Memory B cell (primary cell): ENCODE measurements at regions not wholly inside any gene's neighbourhood (a gene's known extent, or its start where the extent isn't known, plus 50 kb on each side); places are given as distances from the start of the nearest gene placed in this dataset.

ENCODE experiments used
- ATAC-seq: fragments of 150-1000 bp; cut with Tn5 transposase; 2 replicates; pipeline ENCODE4 v1.10.0; 2021; ENCODE audit warnings: low read depth, mild to moderate bottlenecking, moderate library complexity
- DNase-seq, 2 donors: peaks; one replicate each; pipeline ENCODE4 v3.0.0; 2022; ENCODE audit warnings: low spot score in 2 of 2
- H3K27ac Mint-ChIP-seq: one replicate; pipeline ENCODE4 v1.8.0; 2022; ENCODE audit warnings: mild to moderate bottlenecking, moderate library complexity, mixed read lengths
- H3K27me3 Mint-ChIP-seq: one replicate; pipeline ENCODE4 v1.8.0; 2022; ENCODE audit warnings: mixed read lengths
- H3K36me3 Mint-ChIP-seq: one replicate; pipeline ENCODE4 v1.8.0; 2022; ENCODE audit warnings: mild to moderate bottlenecking, mixed read lengths
- H3K4me1 Mint-ChIP-seq: one replicate; pipeline ENCODE4 v1.8.0; 2022; ENCODE audit warnings: mixed read lengths
- H3K4me3 Mint-ChIP-seq: one replicate; pipeline ENCODE4 v1.8.0; 2022; ENCODE audit warnings: mild to moderate bottlenecking, moderate library complexity, mixed read lengths
- H3K9me3 Mint-ChIP-seq: one replicate; pipeline ENCODE4 v1.8.0; 2022; ENCODE audit warnings: mixed read lengths

DNA sequence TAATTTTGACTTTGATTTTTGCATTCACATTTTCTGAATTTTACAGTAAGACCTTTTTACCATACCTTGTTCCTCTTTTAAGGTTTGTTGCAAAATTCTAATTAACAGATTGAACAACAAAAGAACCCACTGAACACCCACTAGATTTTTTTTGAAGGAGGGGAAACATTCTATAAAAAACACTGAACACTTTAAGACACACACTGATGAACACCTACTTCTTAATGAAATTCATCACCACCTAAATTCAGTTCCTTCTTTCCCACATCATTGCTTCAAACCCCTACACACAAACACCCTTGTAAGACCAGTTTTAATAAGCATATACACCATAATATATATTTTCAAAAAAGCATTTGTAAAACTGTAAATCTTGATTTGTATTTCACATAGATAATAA, 559.0 kb upstream of the MEF2C start:
- no peaks in the 10 kb centered on the region for H3K36me3 Mint-ChIP-seq
- no peaks in the 10 kb centered on the region for H3K9me3 Mint-ChIP-seq
- no peak overlapping the region for H3K4me3 Mint-ChIP-seq
- H3K27me3 Mint-ChIP-seq = no peaks in the 10 kb centered on the region
- ATAC-seq (peak; percentile 31), DNase-seq (no peak)
- no peak overlapping the region for H3K27ac Mint-ChIP-seq
- peaks cover 20% of the 10 kb centered on the region for H3K4me1 Mint-ChIP-seq

DNA sequence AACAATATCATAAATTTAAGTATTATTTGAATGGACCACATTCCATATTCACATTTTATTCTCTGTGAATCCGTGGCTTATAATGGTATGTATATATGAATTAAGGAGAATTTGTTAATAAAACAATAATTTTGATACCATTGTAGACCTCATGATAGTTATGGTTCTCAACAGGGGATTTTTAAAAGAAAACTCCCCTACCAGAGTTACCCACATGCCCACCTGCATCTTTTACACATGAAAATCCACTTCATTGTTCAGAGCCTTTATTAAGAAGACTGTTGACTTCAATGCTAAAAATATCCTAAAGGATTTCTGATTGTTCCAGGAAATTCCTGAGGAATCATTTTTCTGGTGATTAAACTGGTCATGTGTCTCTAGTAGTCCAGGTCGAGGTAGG, 557.7 kb upstream of the MEF2C start:
- H3K9me3 Mint-ChIP-seq = no peaks in the 10 kb centered on the region
- DNase-seq (no peak), ATAC-seq (peak; percentile 56)
- no peak overlapping the region for H3K4me3 Mint-ChIP-seq
- H3K4me1 Mint-ChIP-seq = peaks cover 24% of the 10 kb centered on the region
- no peaks in the 10 kb centered on the region for H3K36me3 Mint-ChIP-seq
- no peaks in the 10 kb centered on the region for H3K27me3 Mint-ChIP-seq
- no peak overlapping the region for H3K27ac Mint-ChIP-seq

DNA sequence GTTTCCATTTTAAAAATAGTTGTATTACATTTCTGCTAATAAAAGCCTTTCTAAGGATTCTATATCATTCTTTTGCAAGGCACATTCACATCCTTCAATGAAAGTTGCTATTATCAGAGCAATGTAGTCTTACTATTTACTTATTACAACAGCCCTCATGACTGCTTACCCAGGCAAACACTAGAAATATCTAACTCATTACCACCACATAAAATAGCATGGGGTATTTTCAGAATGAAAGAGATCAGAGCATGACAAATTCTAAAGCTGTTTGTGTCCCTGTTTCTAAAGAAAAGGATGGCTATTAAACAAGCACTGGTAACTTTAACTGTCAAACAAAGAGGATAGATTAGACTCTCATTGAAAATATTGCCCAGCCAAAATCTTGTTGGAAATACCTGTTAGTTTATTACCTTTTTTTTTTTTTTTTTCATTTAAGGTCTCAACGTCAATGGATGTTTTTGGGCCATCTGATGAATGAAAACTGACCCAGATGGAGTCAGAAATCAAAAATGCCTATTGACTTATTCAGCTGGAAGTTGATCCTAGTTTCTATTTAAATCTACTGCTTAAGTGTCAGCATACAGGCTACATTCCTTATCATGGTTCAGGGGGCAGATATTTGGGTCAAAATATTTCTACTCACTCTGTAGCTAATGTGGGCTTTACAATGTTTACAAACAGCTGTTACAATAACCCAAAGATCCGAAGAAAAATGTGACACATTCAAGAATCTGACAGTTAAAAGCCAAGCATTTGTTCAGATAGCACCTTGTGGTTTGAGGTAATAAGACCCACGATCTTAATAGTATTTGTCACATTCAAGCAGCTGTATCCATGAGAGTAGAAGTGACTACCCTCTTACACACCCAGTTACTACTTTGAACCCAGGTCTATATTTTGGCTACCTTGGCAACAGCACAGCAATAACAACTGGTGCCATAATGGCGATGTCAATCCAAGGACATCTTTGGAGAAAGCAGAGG, 554.8 kb upstream of the MEF2C start:
- H3K36me3 Mint-ChIP-seq = no peaks in the 10 kb centered on the region
- H3K4me1 Mint-ChIP-seq = peaks cover 18% of the 10 kb centered on the region
- no peak for ATAC-seq
- H3K4me3 Mint-ChIP-seq = no peak overlapping the region
- H3K27me3 Mint-ChIP-seq = no peaks in the 10 kb centered on the region
- H3K9me3 Mint-ChIP-seq = no peaks in the 10 kb centered on the region
- no peak for DNase-seq
- peak overlapping the region; percentile 71 for H3K27ac Mint-ChIP-seq

DNA sequence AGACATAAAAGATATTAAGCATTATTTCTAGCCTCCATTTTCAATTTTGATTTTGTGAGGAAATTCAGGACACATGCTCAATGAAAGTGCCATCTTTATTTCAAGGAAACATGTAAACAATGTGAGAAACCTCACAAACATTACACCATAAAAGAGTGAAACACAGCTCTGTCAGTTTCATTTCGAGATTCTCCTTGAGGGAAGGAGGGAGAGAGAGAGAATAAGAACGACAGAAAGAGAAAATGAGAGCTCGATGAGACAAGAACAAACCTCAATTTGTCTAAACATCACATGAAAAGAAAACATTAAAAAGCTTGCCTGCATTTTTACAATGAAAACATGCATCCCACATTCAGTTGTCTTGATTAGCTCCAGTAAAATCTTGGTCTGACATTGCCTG, 553.5 kb upstream of the MEF2C start:
- no peaks in the 10 kb centered on the region for H3K9me3 Mint-ChIP-seq
- no peaks in the 10 kb centered on the region for H3K36me3 Mint-ChIP-seq
- no peak for ATAC-seq
- peaks cover 16% of the 10 kb centered on the region for H3K4me1 Mint-ChIP-seq
- H3K4me3 Mint-ChIP-seq = peak overlapping the region; percentile 55
- DNase-seq = no peak
- no peaks in the 10 kb centered on the region for H3K27me3 Mint-ChIP-seq
- peak overlapping the region; percentile 78 for H3K27ac Mint-ChIP-seq

DNA sequence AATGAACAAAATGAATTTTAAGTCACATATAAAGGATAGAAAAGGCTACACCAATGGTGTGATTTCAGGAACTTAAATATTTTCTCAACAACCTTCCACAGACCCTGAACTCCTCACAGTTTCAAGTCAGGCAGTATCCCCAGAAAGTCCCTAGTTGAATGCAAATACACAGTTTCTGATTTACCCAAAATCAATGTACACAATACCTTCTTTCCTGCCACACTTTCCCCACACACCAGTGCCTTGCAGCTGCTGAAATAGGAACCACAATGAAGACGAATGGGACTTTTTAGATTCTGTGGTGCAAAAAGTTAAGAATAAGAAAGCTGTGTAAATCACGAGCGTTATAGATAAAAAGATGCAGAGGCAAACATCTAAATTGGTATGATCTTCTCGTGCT, 552.4 kb upstream of the MEF2C start:
- Mint-ChIP-seq H3K4me1 (peaks cover 16% of the 10 kb centered on the region), H3K4me3 (peak overlapping the region; percentile 60), H3K27ac (peak overlapping the region; percentile 74), H3K9me3 (no peaks in the 10 kb centered on the region), H3K36me3 (no peaks in the 10 kb centered on the region), H3K27me3 (no peaks in the 10 kb centered on the region)
- DNase-seq = peak in 1 of 2 donors; percentile 9
- ATAC-seq = peak; percentile 85

DNA sequence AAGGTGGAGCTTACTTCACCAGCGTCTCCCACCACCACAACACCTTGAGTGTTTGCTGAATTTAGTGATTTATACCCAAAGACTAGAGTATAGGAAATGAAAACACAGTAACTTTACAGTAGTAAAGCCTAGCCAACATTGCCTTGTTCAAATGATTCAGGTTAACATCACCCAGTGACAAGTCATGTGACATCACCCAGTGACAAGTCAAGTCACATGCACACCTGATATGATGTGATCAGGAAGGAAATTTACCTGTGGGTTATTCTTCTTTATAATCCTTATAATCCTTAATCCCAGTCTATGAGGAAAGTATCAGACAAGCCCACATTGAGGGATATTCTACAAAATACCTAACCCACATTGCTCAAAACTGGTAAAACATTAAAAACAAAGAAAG, 545.6 kb upstream of the MEF2C start:
- H3K27ac Mint-ChIP-seq = no peak overlapping the region
- no peak overlapping the region for H3K4me3 Mint-ChIP-seq
- no peaks in the 10 kb centered on the region for H3K27me3 Mint-ChIP-seq
- peaks cover 1% of the 10 kb centered on the region for H3K36me3 Mint-ChIP-seq
- ATAC-seq = no peak
- H3K4me1 Mint-ChIP-seq = peaks cover 7% of the 10 kb centered on the region
- H3K9me3 Mint-ChIP-seq = no peaks in the 10 kb centered on the region
- DNase-seq = no peak

DNA sequence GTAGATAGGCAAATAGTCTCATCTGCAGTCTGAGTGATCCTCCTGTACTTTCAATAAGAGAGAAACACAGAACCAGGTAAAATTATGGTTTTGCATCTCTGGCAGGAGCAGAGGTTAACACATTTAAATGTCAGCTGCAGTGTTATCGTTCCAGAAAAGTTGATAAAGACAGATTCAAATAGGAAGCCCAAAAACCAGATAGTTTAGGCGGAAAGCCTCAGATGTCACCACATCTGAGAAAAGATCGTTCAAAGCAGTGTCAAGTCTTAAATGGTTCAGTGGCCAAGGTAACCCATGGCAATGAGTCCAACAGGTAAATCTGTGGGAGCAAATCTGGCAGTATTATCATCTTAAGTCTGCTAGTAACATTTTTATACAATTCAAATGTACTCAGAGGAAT, 542.1 kb upstream of the MEF2C start:
- H3K9me3 Mint-ChIP-seq = peaks cover 4% of the 10 kb centered on the region
- ATAC-seq = no peak
- peaks cover 2% of the 10 kb centered on the region for H3K36me3 Mint-ChIP-seq
- no peak for DNase-seq
- H3K27me3 Mint-ChIP-seq = no peaks in the 10 kb centered on the region
- no peak overlapping the region for H3K4me3 Mint-ChIP-seq
- peaks cover 5% of the 10 kb centered on the region for H3K4me1 Mint-ChIP-seq
- no peak overlapping the region for H3K27ac Mint-ChIP-seq

DNA sequence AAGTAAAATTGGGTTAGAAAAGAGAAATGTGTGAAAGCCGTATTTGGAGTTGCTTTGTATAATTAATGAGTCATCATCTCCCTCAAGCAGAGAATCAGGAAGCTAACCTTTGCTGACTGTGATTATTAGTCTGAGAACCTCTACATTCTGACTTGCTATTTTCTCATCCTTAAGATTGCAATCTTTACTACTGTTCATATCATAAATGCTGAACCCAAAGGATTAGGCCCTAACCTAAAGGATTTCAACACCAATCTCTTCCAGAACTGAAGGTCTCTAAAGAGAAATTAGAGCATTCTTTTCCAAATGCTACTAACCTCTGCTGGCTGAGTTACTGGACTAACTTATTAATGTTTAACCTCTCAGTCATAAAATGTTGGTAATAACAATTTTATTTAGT, 538.1 kb upstream of the MEF2C start:
- peaks cover 4% of the 10 kb centered on the region for H3K9me3 Mint-ChIP-seq

DNA sequence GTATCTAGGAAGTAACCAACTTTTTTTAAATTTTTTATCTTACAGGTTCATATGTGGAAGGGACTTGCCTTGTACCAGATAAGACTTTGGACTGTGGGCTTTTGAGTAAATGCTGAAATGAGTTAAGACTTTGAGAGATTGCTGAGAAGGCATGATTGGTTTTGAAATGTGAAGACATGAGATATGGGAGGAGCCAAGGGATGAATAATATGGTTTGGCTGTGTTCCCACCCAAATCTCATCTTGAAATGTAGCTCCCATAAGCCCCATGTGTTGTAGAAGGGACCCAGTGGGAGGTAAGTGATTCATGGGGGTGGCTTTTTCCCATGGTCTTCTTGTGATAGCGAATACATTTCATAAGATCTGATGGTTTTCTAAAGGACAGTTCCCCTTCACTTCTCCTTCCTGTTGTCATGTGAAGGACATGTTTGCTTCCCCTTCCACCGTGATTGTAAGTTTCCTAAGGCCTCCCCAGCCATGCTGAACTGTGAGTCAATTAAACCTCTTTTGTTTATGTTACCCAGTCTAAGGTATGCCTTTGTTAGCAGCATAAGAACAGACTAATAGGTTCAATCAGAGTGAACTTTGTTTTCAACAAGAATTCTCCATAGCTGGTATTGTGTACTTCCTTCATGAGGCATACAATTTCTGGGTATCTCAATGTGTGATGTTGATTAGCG, 535.6 kb upstream of the MEF2C start:
- Mint-ChIP-seq H3K27me3 (no peaks in the 10 kb centered on the region), H3K27ac (no peak overlapping the region), H3K36me3 (no peaks in the 10 kb centered on the region), H3K4me1 (peaks cover 5% of the 10 kb centered on the region), H3K4me3 (no peak overlapping the region), H3K9me3 (peaks cover 4% of the 10 kb centered on the region)
- no peak for DNase-seq
- ATAC-seq = no peak

More for the DNA sequence above, 538.1 kb upstream of the MEF2C start:
- Mint-ChIP-seq H3K36me3 (peaks cover 2% of the 10 kb centered on the region), H3K4me1 (peaks cover 8% of the 10 kb centered on the region), H3K27ac (no peak overlapping the region), H3K27me3 (no peaks in the 10 kb centered on the region), H3K4me3 (no peak overlapping the region)
- ATAC-seq (no peak), DNase-seq (no peak)

DNA sequence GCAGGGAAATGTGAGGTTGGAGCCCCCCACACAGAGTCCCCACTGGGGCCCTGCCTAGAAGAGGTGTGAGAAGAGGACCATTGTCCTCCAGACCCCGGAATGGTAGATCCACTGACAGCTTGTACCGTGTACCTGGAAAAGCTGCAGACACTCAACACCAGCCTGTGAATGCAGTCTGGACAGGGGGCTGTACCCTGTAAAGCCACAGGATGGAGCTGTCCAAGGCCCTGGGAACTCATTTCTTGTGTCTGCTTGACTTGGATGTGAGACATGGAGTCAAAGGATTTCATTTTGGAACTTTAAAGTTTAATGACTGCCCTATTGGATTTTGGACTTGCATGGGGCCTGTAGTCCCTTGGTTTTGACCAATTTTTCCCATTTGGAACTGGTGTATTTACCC, 535.0 kb upstream of the MEF2C start:
- H3K4me3 Mint-ChIP-seq = no peak overlapping the region
- peaks cover 5% of the 10 kb centered on the region for H3K4me1 Mint-ChIP-seq
- H3K27ac Mint-ChIP-seq = no peak overlapping the region

DNA sequence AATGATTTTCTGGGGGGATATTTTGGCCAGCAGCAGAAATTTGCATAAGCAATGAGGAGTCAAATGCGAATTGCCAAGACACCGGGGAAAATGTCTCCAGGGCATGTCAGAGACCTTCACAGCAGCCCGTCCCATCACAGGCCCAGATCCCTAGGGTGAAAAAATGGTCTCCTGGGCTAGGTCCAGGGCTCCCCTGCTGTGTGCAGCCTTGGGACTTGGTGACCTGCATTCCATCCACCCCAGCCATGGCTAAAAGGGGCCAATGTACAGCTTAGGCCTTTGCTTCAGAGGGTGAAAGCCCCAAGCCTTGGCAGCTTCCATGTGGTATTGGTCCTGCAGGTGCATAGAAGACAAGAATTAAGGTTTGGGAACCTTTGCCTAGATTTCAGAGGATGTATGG, 534.5 kb upstream of the MEF2C start:
- ATAC-seq (no peak), DNase-seq (no peak)
- Mint-ChIP-seq H3K27ac (no peak overlapping the region), H3K9me3 (peaks cover 4% of the 10 kb centered on the region), H3K4me3 (no peak overlapping the region), H3K4me1 (peaks cover 5% of the 10 kb centered on the region), H3K36me3 (no peaks in the 10 kb centered on the region), H3K27me3 (no peaks in the 10 kb centered on the region)

More for the DNA sequence above, 535.0 kb upstream of the MEF2C start:
- Mint-ChIP-seq H3K9me3 (peaks cover 4% of the 10 kb centered on the region), H3K36me3 (no peaks in the 10 kb centered on the region), H3K27me3 (no peaks in the 10 kb centered on the region)
- no peak for ATAC-seq
- no peak for DNase-seq

DNA sequence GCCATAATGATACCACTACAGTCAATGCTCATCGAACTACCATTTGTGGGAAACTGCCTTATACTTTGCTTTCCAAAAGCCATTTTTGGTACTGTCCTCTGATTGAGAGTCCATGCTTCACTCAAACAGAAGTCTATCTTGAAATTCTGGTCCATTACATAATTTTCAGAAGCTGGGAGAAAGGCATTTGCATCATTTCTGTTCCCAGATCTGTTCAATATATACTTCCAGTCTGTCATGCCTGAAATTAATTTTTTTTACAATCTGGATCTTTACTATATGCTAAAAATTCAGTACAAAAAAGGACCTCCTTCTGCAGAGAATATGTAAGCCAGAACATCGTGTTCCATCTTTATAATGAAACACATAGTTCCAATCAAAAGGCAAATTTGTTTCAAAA, 528.9 kb upstream of the MEF2C start:
- Mint-ChIP-seq H3K27ac (no peak overlapping the region), H3K27me3 (no peaks in the 10 kb centered on the region), H3K4me1 (no peaks in the 10 kb centered on the region), H3K4me3 (no peak overlapping the region), H3K36me3 (no peaks in the 10 kb centered on the region), H3K9me3 (no peaks in the 10 kb centered on the region)
- DNase-seq (no peak), ATAC-seq (no peak)

DNA sequence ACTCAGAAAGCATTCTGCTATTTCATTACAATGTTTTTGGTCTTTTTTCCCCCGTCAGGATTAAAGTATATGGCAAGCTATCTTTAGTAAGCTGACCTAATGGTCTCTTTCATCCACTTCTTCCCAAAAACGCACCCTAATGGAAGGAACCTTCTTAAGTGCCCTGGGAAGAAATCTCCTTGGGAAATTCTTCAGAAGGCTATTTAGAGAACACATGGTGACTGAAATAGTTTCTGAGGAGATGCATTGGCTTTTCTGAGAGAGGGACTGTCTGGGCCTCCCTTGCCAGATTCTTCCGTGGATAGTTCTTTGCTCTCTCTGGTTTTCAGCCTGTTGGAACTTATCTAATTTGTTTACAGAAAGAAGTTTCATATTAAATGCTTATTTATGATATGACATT, 524.1 kb upstream of the MEF2C start:
- Mint-ChIP-seq H3K27me3 (no peaks in the 10 kb centered on the region), H3K9me3 (no peaks in the 10 kb centered on the region), H3K27ac (no peak overlapping the region), H3K4me3 (no peak overlapping the region), H3K4me1 (no peaks in the 10 kb centered on the region), H3K36me3 (no peaks in the 10 kb centered on the region)
- DNase-seq (no peak), ATAC-seq (no peak)

DNA sequence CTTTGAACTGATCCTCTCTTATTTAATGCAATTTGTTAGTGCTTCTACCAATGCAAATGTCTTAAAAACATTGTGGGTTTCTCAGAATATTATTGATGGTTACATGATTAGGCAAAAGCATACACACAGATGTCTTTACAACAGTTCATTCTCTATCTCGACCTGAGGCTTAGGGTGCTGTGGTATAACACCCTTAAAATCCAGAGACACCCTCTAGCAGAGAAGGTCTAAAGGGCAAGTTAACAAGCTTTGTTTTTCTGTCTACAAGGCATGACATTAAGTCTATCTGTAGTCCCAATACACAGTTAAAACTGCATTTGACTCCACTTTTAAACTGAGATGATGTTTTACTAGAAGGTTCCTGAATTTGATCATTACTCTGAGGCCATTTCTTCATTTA, 518.7 kb upstream of the MEF2C start:
- H3K27ac Mint-ChIP-seq = no peak overlapping the region
- H3K4me3 Mint-ChIP-seq = no peak overlapping the region
- ATAC-seq = no peak

More for the DNA sequence above, 518.7 kb upstream of the MEF2C start:
- Mint-ChIP-seq H3K9me3 (no peaks in the 10 kb centered on the region), H3K4me1 (peaks cover 8% of the 10 kb centered on the region), H3K27me3 (no peaks in the 10 kb centered on the region), H3K36me3 (no peaks in the 10 kb centered on the region)
- DNase-seq = no peak
